IPS-18a (cell line): ENCODE measurements at regions not wholly inside any gene's neighbourhood (a gene's known extent, or its start where the extent isn't known, plus 50 kb on each side); places are given as distances from the start of the nearest gene placed in this dataset.
"Not testable (repeated sequence)": the region's sequence is repeated elsewhere in the genome, so short reads cannot be mapped to it uniquely, and the experiment has no call there.

ENCODE experiments used
- H3K27ac ChIP-seq: one replicate; pipeline ENCODE4 v1.5.1; 2013; ENCODE audit warnings: low read length
- H3K27me3 ChIP-seq: one replicate; pipeline ENCODE4 v1.6.1; 2013; ENCODE audit warnings: mild to moderate bottlenecking, low read length; ENCODE audit not compliant: control insufficient read depth, insufficient read depth
- H3K36me3 ChIP-seq: one replicate; pipeline ENCODE4 v1.6.1; 2013; ENCODE audit warnings: low read depth, low read length; ENCODE audit not compliant: control insufficient read depth
- H3K4me1 ChIP-seq: one replicate; pipeline ENCODE4 v1.6.1; 2013; ENCODE audit warnings: low read depth, low read length; ENCODE audit not compliant: control insufficient read depth
- H3K4me3 ChIP-seq: one replicate; pipeline ENCODE4 v1.5.1; 2013; ENCODE audit warnings: low read length
- H3K9ac ChIP-seq: one replicate; pipeline ENCODE4 v1.6.1; 2013; ENCODE audit warnings: mild to moderate bottlenecking, low read length, moderate library complexity
- H3K9me3 ChIP-seq: one replicate; pipeline ENCODE4 v1.6.1; 2013; ENCODE audit warnings: low read depth, low read length; ENCODE audit not compliant: control insufficient read depth

DNA sequence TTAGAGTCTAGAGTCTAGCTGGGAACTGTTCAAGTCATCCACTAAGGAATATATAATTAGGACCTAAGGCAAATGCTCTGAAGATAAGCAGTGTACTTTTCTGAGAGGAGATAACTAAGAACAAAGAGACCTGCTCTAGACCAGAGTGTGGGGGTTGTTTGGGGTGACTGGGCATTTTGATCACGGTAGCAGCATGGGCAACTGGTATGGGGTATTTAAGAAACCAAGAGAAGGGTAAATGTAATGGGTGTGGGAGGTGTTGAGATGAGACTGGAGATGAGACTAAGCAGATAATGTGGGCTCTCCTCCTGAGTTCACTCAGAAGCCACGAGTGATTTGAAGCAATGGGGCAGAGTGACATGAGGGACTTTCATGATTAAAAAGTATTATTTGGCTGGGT, 1082.9 kb downstream of the GATA3 start:
- no peak overlapping the region for H3K9ac ChIP-seq
- no peaks in the 10 kb centered on the region for H3K27me3 ChIP-seq
- H3K36me3 ChIP-seq = no peaks in the 10 kb centered on the region
- H3K4me3 ChIP-seq = no peak overlapping the region
- H3K9me3 ChIP-seq = no peaks in the 10 kb centered on the region
- no peak overlapping the region for H3K27ac ChIP-seq
- H3K4me1 ChIP-seq = no peaks in the 10 kb centered on the region

DNA sequence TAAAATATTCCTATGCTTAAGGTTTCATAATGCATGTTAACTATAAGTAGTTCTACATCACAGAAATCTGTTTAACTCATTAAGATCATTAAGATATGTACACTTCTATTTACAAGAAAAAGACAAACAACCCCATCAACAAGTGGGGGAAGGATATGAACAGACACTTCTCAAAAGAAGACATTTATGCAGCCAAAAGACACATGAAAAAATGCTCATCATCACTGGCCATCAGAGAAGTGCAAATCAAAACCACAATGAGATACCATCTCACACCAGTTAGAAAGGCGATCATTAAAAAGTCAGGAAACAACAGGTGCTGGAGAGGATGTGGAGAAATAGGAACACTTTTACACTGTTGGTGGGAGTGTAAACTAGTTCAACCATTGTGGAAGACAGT, 1084.3 kb downstream of the GATA3 start:
- H3K36me3 ChIP-seq, H3K4me3 ChIP-seq, H3K9ac ChIP-seq, H3K4me1 ChIP-seq, H3K27ac ChIP-seq, H3K9me3 ChIP-seq, H3K27me3 ChIP-seq: not testable (repeated sequence)

DNA sequence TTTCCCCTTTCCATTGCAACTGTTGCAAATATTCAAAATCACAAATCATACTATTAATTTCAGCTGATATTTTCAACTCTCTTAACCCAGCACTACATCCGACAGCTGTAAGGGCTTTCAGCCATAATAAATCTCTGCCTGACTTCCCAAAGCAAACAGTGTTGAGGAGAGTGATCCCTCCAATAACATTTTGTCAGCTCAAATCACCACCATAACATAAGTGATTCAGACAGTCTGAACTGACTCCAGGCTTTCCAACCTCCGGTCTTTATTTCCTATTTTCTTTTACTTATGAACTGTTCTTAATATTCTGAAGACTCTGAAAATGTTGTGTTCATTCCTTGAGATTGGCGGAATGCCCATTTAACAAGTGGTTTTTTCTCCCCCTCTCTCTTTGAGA, 1085.9 kb downstream of the GATA3 start:
- H3K4me1 ChIP-seq = no peaks in the 10 kb centered on the region
- no peak overlapping the region for H3K4me3 ChIP-seq
- no peak overlapping the region for H3K9ac ChIP-seq
- H3K27ac ChIP-seq = no peak overlapping the region
- H3K36me3 ChIP-seq = no peaks in the 10 kb centered on the region
- H3K27me3 ChIP-seq = no peaks in the 10 kb centered on the region
- no peaks in the 10 kb centered on the region for H3K9me3 ChIP-seq

- H3K9ac ChIP-seq = no peak overlapping the region
- no peak overlapping the region for H3K27ac ChIP-seq
- no peaks in the 10 kb centered on the region for H3K4me1 ChIP-seq
- H3K4me3 ChIP-seq = no peak overlapping the region
- no peaks in the 10 kb centered on the region for H3K27me3 ChIP-seq
- H3K9me3 ChIP-seq = no peaks in the 10 kb centered on the region
- H3K36me3 ChIP-seq = no peaks in the 10 kb centered on the region
Observed at GRCh38 chr10:9147475-9147874, 1093.0 kb downstream of the GATA3 start.

DNA sequence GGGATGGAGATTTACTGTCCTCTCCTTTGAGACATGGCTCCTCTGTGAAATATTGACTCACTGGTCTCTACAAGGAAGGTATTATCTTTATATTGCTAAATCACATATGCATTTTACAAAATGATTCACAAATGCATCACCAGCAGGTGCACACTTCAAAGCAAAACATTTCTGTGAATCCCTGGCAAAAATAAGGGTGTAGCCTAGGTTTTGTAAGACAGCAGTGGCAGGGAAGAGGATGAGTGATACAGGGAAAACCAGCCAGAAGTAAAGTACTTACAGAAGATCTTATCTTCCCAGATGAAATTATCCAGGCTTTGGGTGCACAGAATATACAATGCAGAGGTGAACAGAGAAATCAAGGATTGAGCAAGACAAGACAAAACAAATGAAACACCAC, 1094.6 kb downstream of the GATA3 start:
- Histone ChIP-seq H3K4me3 (no peak overlapping the region), H3K9ac (no peak overlapping the region), H3K4me1 (no peaks in the 10 kb centered on the region), H3K27me3 (no peaks in the 10 kb centered on the region), H3K27ac (no peak overlapping the region), H3K36me3 (no peaks in the 10 kb centered on the region), H3K9me3 (no peaks in the 10 kb centered on the region)

DNA sequence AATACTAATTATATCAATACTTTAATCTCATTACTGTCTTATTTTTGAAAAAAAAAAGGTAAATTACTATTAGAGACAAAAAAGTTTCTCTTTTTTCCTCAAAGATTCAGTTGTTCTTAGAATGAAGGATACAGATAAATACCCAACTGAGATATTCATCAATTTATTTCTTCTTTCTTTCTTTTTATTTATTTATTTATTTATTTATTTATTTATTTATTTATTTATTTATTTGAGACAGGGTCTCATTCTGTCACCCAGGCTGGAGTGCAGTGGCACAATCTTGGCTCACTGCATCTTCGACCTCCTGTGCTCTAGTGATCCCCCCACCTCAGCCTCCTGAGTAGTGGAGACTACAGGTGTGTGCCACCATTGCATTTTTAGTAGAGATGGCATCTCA, 1098.6 kb downstream of the GATA3 start:
- H3K36me3 ChIP-seq, H3K4me1 ChIP-seq, H3K9me3 ChIP-seq, H3K27ac ChIP-seq, H3K4me3 ChIP-seq, H3K27me3 ChIP-seq, H3K9ac ChIP-seq: not testable (repeated sequence)

- Histone ChIP-seq H3K27me3 (no peaks in the 10 kb centered on the region), H3K9me3 (no peaks in the 10 kb centered on the region), H3K4me1 (no peaks in the 10 kb centered on the region), H3K36me3 (no peaks in the 10 kb centered on the region), H3K4me3 (no peak overlapping the region), H3K27ac (no peak overlapping the region), H3K9ac (no peak overlapping the region)
Observed at GRCh38 chr10:9157656-9158055, 1103.2 kb downstream of the GATA3 start.

GRCh38 chr10:9158675-9159074, 1104.2 kb downstream of the GATA3 start:
- Histone ChIP-seq H3K27ac (no peak overlapping the region), H3K9ac (no peak overlapping the region), H3K27me3 (no peaks in the 10 kb centered on the region), H3K4me3 (no peak overlapping the region), H3K9me3 (no peaks in the 10 kb centered on the region), H3K4me1 (no peaks in the 10 kb centered on the region), H3K36me3 (no peaks in the 10 kb centered on the region)

GRCh38 chr10:9160275-9160674, 1105.8 kb downstream of the GATA3 start:
- Histone ChIP-seq H3K36me3 (no peaks in the 10 kb centered on the region), H3K27me3 (no peaks in the 10 kb centered on the region), H3K4me3 (no peak overlapping the region), H3K27ac (no peak overlapping the region), H3K9me3 (no peaks in the 10 kb centered on the region), H3K9ac (no peak overlapping the region), H3K4me1 (no peaks in the 10 kb centered on the region)

- no peak overlapping the region for H3K27ac ChIP-seq
- no peaks in the 10 kb centered on the region for H3K36me3 ChIP-seq
- no peak overlapping the region for H3K9ac ChIP-seq
- no peaks in the 10 kb centered on the region for H3K27me3 ChIP-seq
- no peak overlapping the region for H3K4me3 ChIP-seq
- H3K9me3 ChIP-seq = no peaks in the 10 kb centered on the region
- H3K4me1 ChIP-seq = no peaks in the 10 kb centered on the region
Observed at GRCh38 chr10:9163699-9164098, 1109.2 kb downstream of the GATA3 start.

GRCh38 chr10:9166770-9167169, 1112.3 kb downstream of the GATA3 start:
- no peaks in the 10 kb centered on the region for H3K27me3 ChIP-seq
- no peaks in the 10 kb centered on the region for H3K9me3 ChIP-seq
- no peak overlapping the region for H3K4me3 ChIP-seq
- no peaks in the 10 kb centered on the region for H3K4me1 ChIP-seq
- no peak overlapping the region for H3K9ac ChIP-seq
- H3K27ac ChIP-seq = no peak overlapping the region
- H3K36me3 ChIP-seq = no peaks in the 10 kb centered on the region

GRCh38 chr10:9172276-9172675, 1117.8 kb downstream of the GATA3 start:
- Histone ChIP-seq H3K4me3 (no peak overlapping the region), H3K9me3 (no peaks in the 10 kb centered on the region), H3K9ac (no peak overlapping the region)

DNA sequence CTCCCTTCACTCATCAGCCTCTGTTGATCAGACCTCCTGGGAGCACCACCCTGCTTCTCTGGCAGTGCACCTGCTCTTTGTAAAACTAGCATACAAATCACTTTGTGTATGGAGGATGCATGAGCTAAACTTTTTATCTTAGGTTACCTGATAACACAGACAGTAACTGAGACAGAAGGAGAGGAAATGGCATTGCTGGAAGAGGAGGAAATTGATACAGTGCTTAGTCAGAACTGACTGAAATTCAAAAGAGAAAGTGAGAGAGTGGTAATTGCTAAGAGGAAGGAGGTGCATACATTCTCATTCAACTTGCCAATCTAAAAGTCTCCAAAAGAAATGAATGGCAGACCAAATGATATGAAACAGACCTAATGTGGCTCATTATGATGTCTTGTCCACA, 1120.7 kb downstream of the GATA3 start:
- H3K9ac ChIP-seq = no peak overlapping the region
- H3K9me3 ChIP-seq = no peaks in the 10 kb centered on the region
- no peaks in the 10 kb centered on the region for H3K36me3 ChIP-seq
- no peaks in the 10 kb centered on the region for H3K4me1 ChIP-seq
- H3K27me3 ChIP-seq = no peaks in the 10 kb centered on the region
- no peak overlapping the region for H3K4me3 ChIP-seq
- H3K27ac ChIP-seq = no peak overlapping the region

More at GRCh38 chr10:9172276-9172675, 1117.8 kb downstream of the GATA3 start:
- Histone ChIP-seq H3K36me3 (no peaks in the 10 kb centered on the region), H3K27me3 (no peaks in the 10 kb centered on the region), H3K27ac (no peak overlapping the region), H3K4me1 (no peaks in the 10 kb centered on the region)
